ENCODE measurements at regions not wholly inside any gene's neighbourhood (a gene's known extent, or its start where the extent isn't known, plus 50 kb on each side); places are given as distances from the start of the nearest gene placed in this dataset.

- in situ Hi-C loops (cut with HindIII; ENCODE audit: low pct_ligation_motif_present, low sequenced_read_pairs) = no loop called here
- no peak overlapping the region for H3K4me3 ChIP-seq (ENCODE audit: low read depth, low read length)
- H3K27me3 ChIP-seq (replicated peaks) = no peaks in the 10 kb centered on the region
- no peaks in the 10 kb centered on the region for H3K36me3 ChIP-seq (replicated peaks)
- no peak for TF ChIP-seq CTCF (IDR thresholded peaks at IDR 0.05; ENCODE audit: low read depth, low read length, missing control alignments)
- DNase-seq = no peak
- H3K27ac ChIP-seq = no peak overlapping the region
Measured at GRCh38 chrX:4682636-4683035, 969.2 kb upstream of the PRKX start.

- no peak overlapping the region for H3K27ac ChIP-seq
- no peaks in the 10 kb centered on the region for H3K36me3 ChIP-seq (replicated peaks)
- H3K27me3 ChIP-seq (replicated peaks) = no peaks in the 10 kb centered on the region
- no peak for DNase-seq
- TF ChIP-seq CTCF (IDR thresholded peaks at IDR 0.05; ENCODE audit: low read depth, low read length, missing control alignments) = no peak
- no peak overlapping the region for H3K4me3 ChIP-seq (ENCODE audit: low read depth, low read length)
- in situ Hi-C loops (cut with HindIII; ENCODE audit: low pct_ligation_motif_present, low sequenced_read_pairs) = no loop called here
Measured at GRCh38 chrX:4675686-4676300, 962.3 kb upstream of the PRKX start.

GRCh38 chrX:4674028-4674782, 960.8 kb upstream of the PRKX start:
- in situ Hi-C loops (cut with HindIII; ENCODE audit: low pct_ligation_motif_present, low sequenced_read_pairs) = no loop called here
- no peak overlapping the region for H3K27ac ChIP-seq
- H3K27me3 ChIP-seq (replicated peaks) = no peaks in the 10 kb centered on the region
- no peaks in the 10 kb centered on the region for H3K36me3 ChIP-seq (replicated peaks)
- DNase-seq = no peak
- no peak for TF ChIP-seq CTCF (IDR thresholded peaks at IDR 0.05; ENCODE audit: low read depth, low read length, missing control alignments)
- no peak overlapping the region for H3K4me3 ChIP-seq (ENCODE audit: low read depth, low read length)

- no peak for TF ChIP-seq CTCF (IDR thresholded peaks at IDR 0.05; ENCODE audit: low read depth, low read length, missing control alignments)
- no peaks in the 10 kb centered on the region for H3K27me3 ChIP-seq (replicated peaks)
- no peak overlapping the region for H3K4me3 ChIP-seq (ENCODE audit: low read depth, low read length)
- no peak overlapping the region for H3K27ac ChIP-seq
- H3K36me3 ChIP-seq (replicated peaks) = no peaks in the 10 kb centered on the region
- no peak for DNase-seq
- in situ Hi-C loops (cut with HindIII; ENCODE audit: low pct_ligation_motif_present, low sequenced_read_pairs) = no loop called here
Measured at GRCh38 chrX:4671344-4671743, 957.9 kb upstream of the PRKX start.

- H3K27ac ChIP-seq = no peak overlapping the region
- H3K27me3 ChIP-seq (replicated peaks) = no peaks in the 10 kb centered on the region
- H3K4me3 ChIP-seq (ENCODE audit: low read depth, low read length) = no peak overlapping the region
- in situ Hi-C loops (cut with HindIII; ENCODE audit: low pct_ligation_motif_present, low sequenced_read_pairs) = no loop called here
- DNase-seq = no peak
- no peaks in the 10 kb centered on the region for H3K36me3 ChIP-seq (replicated peaks)
- no peak for TF ChIP-seq CTCF (IDR thresholded peaks at IDR 0.05; ENCODE audit: low read depth, low read length, missing control alignments)
Measured at GRCh38 chrX:4670606-4671005, 957.2 kb upstream of the PRKX start.

Measured in brain microvascular endothelial cell (primary cell).